ENCODE measurements at regions not wholly inside any gene's neighbourhood (a gene's known extent, or its start where the extent isn't known, plus 50 kb on each side); places are given as distances from the start of the nearest gene placed in this dataset.

GRCh38 chr1:72579629-72580028 lies 297.3 kb upstream of the NEGR1 start:
- Histone ChIP-seq H3K4me1 (ENCODE audit: control insufficient read depth in 1 of 2, insufficient read depth in 2 of 2, low read length in 2 of 2) (no peaks in the 10 kb centered on the region), H3K27ac (ENCODE audit: low read depth in 1 of 2, low read length in 2 of 2) (no peak overlapping the region), H3K36me3 (replicated peaks in 1 of 2; ENCODE audit: control insufficient read depth in 1 of 2, insufficient read depth in 2 of 2, low read length in 2 of 2) (no peaks in the 10 kb centered on the region), H3K27me3 (ENCODE audit: control insufficient read depth in 2 of 2, insufficient read depth in 2 of 2, low read length in 2 of 2) (no peaks in the 10 kb centered on the region), H3K9ac (ENCODE audit: insufficient read depth, low read length, poor library complexity, severe bottlenecking) (no peak overlapping the region), H3K79me2 (ENCODE audit: insufficient read depth, low read length) (no peaks in the 10 kb centered on the region), H2AFZ (ENCODE audit: insufficient read depth, low read depth, low read length, poor library complexity, severe bottlenecking) (no peak overlapping the region), H3K4me3 (replicated peaks in 1 of 3; ENCODE audit: low read depth in 2 of 3, low read length in 3 of 3) (no peak overlapping the region), H4K20me1 (ENCODE audit: insufficient read depth, low read length) (no peaks in the 10 kb centered on the region), H3K9me3 (replicated peaks in 1 of 2; ENCODE audit: control insufficient read depth in 1 of 2, insufficient read depth in 1 of 2, low read length in 2 of 2) (no peaks in the 10 kb centered on the region), H3K4me2 (replicated peaks; ENCODE audit: extremely low read depth, low read length, poor library complexity, severe bottlenecking) (no peak overlapping the region)
- intact Hi-C loops (cut with micrococcal nuclease): no loop called here
- H3K9me3 Mint-ChIP-seq: peaks cover 0 to 2% (median 0%) of the 10 kb centered on the region in 7 donors
- no peaks in the 10 kb centered on the region for H3K4me1 Mint-ChIP-seq
- no peak for DNase-seq
- TF ChIP-seq, protein P1, sequence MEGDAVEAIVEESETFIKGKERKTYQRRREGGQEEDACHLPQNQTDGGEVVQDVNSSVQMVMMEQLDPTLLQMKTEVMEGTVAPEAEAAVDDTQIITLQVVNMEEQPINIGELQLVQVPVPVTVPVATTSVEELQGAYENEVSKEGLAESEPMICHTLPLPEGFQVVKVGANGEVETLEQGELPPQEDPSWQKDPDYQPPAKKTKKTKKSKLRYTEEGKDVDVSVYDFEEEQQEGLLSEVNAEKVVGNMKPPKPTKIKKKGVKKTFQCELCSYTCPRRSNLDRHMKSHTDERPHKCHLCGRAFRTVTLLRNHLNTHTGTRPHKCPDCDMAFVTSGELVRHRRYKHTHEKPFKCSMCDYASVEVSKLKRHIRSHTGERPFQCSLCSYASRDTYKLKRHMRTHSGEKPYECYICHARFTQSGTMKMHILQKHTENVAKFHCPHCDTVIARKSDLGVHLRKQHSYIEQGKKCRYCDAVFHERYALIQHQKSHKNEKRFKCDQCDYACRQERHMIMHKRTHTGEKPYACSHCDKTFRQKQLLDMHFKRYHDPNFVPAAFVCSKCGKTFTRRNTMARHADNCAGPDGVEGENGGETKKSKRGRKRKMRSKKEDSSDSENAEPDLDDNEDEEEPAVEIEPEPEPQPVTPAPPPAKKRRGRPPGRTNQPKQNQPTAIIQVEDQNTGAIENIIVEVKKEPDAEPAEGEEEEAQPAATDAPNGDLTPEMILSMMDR (IDR thresholded peaks at IDR 0.05): no peak
- no peaks in the 10 kb centered on the region for H3K27me3 Mint-ChIP-seq (ENCODE audit: low read depth in 3 of 3)
- no peak overlapping the region for H3K4me3 Mint-ChIP-seq
- no peaks in the 10 kb centered on the region for H3K36me3 Mint-ChIP-seq
- no CpG with 5 or more reads among the region's 2 CpGs for WGBS (ENCODE audit: insufficient coverage)
- no peak overlapping the region for H3K27ac Mint-ChIP-seq

DNA sequence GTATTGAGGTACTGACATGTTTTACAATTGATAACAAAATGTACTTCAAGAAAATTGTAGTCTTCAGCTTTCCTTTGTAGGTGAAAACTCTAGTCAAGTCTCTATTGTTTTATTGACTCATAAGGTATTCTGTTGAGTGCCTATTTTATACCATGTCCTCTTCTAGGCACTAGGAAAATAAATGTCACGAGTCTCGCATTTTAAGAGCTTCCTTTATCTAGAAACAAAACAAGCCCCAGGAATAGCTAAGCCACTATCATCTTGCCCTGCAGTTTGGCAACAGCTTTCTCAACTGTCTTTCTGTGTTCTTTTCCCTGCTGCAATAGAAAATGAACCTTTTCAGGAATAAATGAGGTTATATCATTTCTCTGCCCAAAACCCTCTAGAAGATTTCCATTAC lies 288.5 kb upstream of the NEGR1 start:
- Mint-ChIP-seq H3K36me3 (no peaks in the 10 kb centered on the region), H3K4me1 (no peaks in the 10 kb centered on the region), H3K9me3 (peaks cover 0 to 6% (median 2%) of the 10 kb centered on the region in 7 donors), H3K27ac (no peak overlapping the region), H3K27me3 (ENCODE audit: low read depth in 3 of 3) (no peaks in the 10 kb centered on the region), H3K4me3 (no peak overlapping the region)
- Histone ChIP-seq H3K4me3 (replicated peaks in 1 of 3; ENCODE audit: low read depth in 2 of 3, low read length in 3 of 3) (no peak overlapping the region), H3K4me1 (ENCODE audit: control insufficient read depth in 1 of 2, insufficient read depth in 2 of 2, low read length in 2 of 2) (no peaks in the 10 kb centered on the region), H3K9me3 (replicated peaks in 1 of 2; ENCODE audit: control insufficient read depth in 1 of 2, insufficient read depth in 1 of 2, low read length in 2 of 2) (no peaks in the 10 kb centered on the region), H3K79me2 (ENCODE audit: insufficient read depth, low read length) (no peaks in the 10 kb centered on the region), H3K27me3 (ENCODE audit: control insufficient read depth in 2 of 2, insufficient read depth in 2 of 2, low read length in 2 of 2) (no peaks in the 10 kb centered on the region), H3K9ac (ENCODE audit: insufficient read depth, low read length, poor library complexity, severe bottlenecking) (no peak overlapping the region), H2AFZ (ENCODE audit: insufficient read depth, low read depth, low read length, poor library complexity, severe bottlenecking) (no peak overlapping the region), H3K27ac (ENCODE audit: low read depth in 1 of 2, low read length in 2 of 2) (no peak overlapping the region), H4K20me1 (ENCODE audit: insufficient read depth, low read length) (no peaks in the 10 kb centered on the region), H3K4me2 (replicated peaks; ENCODE audit: extremely low read depth, low read length, poor library complexity, severe bottlenecking) (no peak overlapping the region), H3K36me3 (replicated peaks in 1 of 2; ENCODE audit: control insufficient read depth in 1 of 2, insufficient read depth in 2 of 2, low read length in 2 of 2) (no peaks in the 10 kb centered on the region)
- WGBS (ENCODE audit: insufficient coverage): 82% methylated on average over 2 of the region's 2 CpGs
- DNase-seq: no peak
- TF ChIP-seq, protein P1 (IDR thresholded peaks at IDR 0.05): no peak
- intact Hi-C loops (cut with micrococcal nuclease): no loop called here
